Astrocyte (in vitro differentiated cells and primary cell): ENCODE measurements at regions not wholly inside any gene's neighbourhood (a gene's known extent, or its start where the extent isn't known, plus 50 kb on each side); places are given as distances from the start of the nearest gene placed in this dataset.
A peak's percentile ranks its signal among the peaks of the same experiment; 100 is the strongest.

Source experiments
- DNase-seq: peaks from one replicate; pipeline ENCODE4 v3.0.0-alpha.2; 2010; ENCODE audit warnings: low read depth
- FAIRE-seq: peaks from 2 replicates; lab custom pipeline; 2011; peaks lifted over from hg19 to GRCh38; lab: Jason Lieb, UNC
- H2AFZ ChIP-seq: 2 replicates; pipeline ENCODE4 v1.6.0; 2012; ENCODE audit warnings: low read depth, low read length, inconsistent platforms
- H3K27ac ChIP-seq: 2 replicates; pipeline ENCODE4 v1.5.1; 2011; ENCODE audit warnings: low read depth, low read length, inconsistent platforms
- H3K27me3 ChIP-seq: 2 replicates; pipeline ENCODE4 v1.6.0; 2011; ENCODE audit warnings: low read length, inconsistent platforms; ENCODE audit not compliant: insufficient read depth
- H3K36me3 ChIP-seq: 2 replicates; pipeline ENCODE4 v1.5.1; 2011; ENCODE audit warnings: low read length, inconsistent platforms; ENCODE audit not compliant: insufficient read depth
- H3K4me1 ChIP-seq: 2 replicates; pipeline ENCODE4 v1.5.1; 2011; ENCODE audit warnings: low read length, inconsistent platforms; ENCODE audit not compliant: insufficient read depth
- H3K4me2 ChIP-seq: 2 replicates; pipeline ENCODE4 v1.6.0; 2012; ENCODE audit warnings: low read length, inconsistent platforms
- H3K4me3 ChIP-seq: 2 replicates; pipeline ENCODE4 v1.5.1; 2011; ENCODE audit warnings: low read depth, mild to moderate bottlenecking, low read length, inconsistent platforms; ENCODE audit not compliant: insufficient read depth
- H3K79me2 ChIP-seq: 2 replicates; pipeline ENCODE4 v1.6.0; 2012; ENCODE audit warnings: mild to moderate bottlenecking, low read length, inconsistent platforms; ENCODE audit not compliant: insufficient read depth
- H3K9ac ChIP-seq: 2 replicates; pipeline ENCODE4 v1.6.0; 2012; ENCODE audit warnings: mild to moderate bottlenecking, low read length, inconsistent platforms
- H3K9me3 ChIP-seq: 2 replicates; pipeline ENCODE4 v1.5.1; 2012; ENCODE audit warnings: low read depth, mild to moderate bottlenecking, low read length, inconsistent platforms; ENCODE audit not compliant: insufficient read depth
- H4K20me1 ChIP-seq: 2 replicates; pipeline ENCODE4 v1.6.0; 2012; ENCODE audit warnings: low read length, inconsistent platforms; ENCODE audit not compliant: insufficient read depth
- H3K27ac Mint-ChIP-seq: one replicate; pipeline ENCODE4 v1.8.0; 2021; ENCODE audit warnings: mild to moderate bottlenecking, mixed read lengths; ENCODE audit not compliant: unreplicated experiment
- H3K27me3 Mint-ChIP-seq: one replicate; pipeline ENCODE4 v1.8.0; 2021; ENCODE audit warnings: low read depth, mixed read lengths; ENCODE audit not compliant: unreplicated experiment
- H3K36me3 Mint-ChIP-seq: one replicate; pipeline ENCODE4 v1.8.0; 2021; ENCODE audit warnings: low read depth, mixed read lengths; ENCODE audit not compliant: unreplicated experiment
- H3K4me1 Mint-ChIP-seq: one replicate; pipeline ENCODE4 v1.8.0; 2021; ENCODE audit warnings: low read depth, mixed read lengths; ENCODE audit not compliant: unreplicated experiment
- H3K4me3 Mint-ChIP-seq: one replicate; pipeline ENCODE4 v1.8.0; 2021; ENCODE audit warnings: mild to moderate bottlenecking, moderate library complexity, mixed read lengths; ENCODE audit not compliant: unreplicated experiment
- H3K9me3 Mint-ChIP-seq: one replicate; pipeline ENCODE4 v1.8.0; 2021; ENCODE audit warnings: mild to moderate bottlenecking, mixed read lengths; ENCODE audit not compliant: unreplicated experiment
- CTCF ChIP-seq: IDR thresholded peaks from 2 replicates; pipeline ENCODE4 v1.5.1; 2011; ENCODE audit warnings: low read depth, mild to moderate bottlenecking, inconsistent platforms, low read length, moderate library complexity; ENCODE audit not compliant: insufficient read depth
- EZH2 ChIP-seq: IDR thresholded peaks from 2 replicates; pipeline ENCODE4 v1.6.1; 2012; ENCODE audit warnings: mild to moderate bottlenecking, low read length, inconsistent platforms; ENCODE audit not compliant: insufficient read depth

DNA sequence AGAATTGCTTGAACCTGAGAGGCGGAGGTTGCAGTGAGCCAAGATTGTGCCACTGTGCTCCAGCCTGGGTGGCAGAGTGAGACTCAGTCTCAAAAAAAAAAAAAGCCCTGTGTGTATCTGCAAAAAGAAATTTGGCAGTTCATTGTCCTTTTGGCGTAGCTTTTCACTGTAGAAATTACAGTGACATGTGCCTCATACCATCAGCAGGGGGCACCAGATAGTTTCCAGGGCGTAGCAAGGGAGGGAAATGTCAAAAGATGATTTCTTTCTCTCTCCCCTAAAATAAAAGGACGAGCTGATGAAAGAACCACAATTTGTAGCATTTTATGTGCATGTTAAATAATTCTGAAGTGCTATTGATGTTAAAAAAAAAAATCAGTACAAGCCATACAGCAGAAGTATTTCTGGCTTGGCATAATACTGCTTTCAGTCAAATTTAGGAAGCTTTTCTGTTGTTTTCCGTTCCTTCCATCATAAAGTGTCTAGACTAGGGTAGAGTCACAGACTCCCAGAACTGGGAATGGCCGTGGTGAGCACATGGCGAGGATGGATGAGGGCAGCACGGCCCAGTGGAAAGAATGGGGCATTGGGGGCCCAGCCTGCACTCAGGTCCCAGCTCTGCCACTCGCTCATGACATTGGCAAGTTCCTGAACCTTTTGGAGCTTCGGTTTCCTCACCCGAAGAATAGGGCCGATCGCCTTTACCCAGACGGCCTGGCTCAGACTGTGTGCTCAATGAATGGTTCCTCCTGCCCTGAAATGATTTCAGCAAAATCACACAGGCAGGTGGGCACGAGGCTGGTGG lies 59.8 kb upstream of the RPH3AL start:
- H3K36me3 ChIP-seq = no peaks in the 10 kb centered on the region
- H3K9me3 ChIP-seq = no peaks in the 10 kb centered on the region
- H3K27ac ChIP-seq = no peak overlapping the region
- no peak overlapping the region for H3K4me2 ChIP-seq
- FAIRE-seq (peak; percentile 45), DNase-seq (peak; percentile 31)
- peak overlapping the region; percentile 3 for H3K9ac ChIP-seq
- Mint-ChIP-seq H3K36me3 (no peaks in the 10 kb centered on the region), H3K27ac (no peak overlapping the region), H3K4me1 (peaks cover 13% of the 10 kb centered on the region), H3K9me3 (no peaks in the 10 kb centered on the region), H3K27me3 (no peaks in the 10 kb centered on the region), H3K4me3 (no peak overlapping the region)
- no peak overlapping the region for H3K4me3 ChIP-seq
- H2AFZ ChIP-seq = no peak overlapping the region
- no peaks in the 10 kb centered on the region for H4K20me1 ChIP-seq
- TF ChIP-seq CTCF (peak; percentile 88), EZH2 (no peak)
- no peaks in the 10 kb centered on the region for H3K27me3 ChIP-seq
- no peaks in the 10 kb centered on the region for H3K79me2 ChIP-seq
- peaks cover 9% of the 10 kb centered on the region for H3K4me1 ChIP-seq

GRCh38 chr17:411421-412120 lies 59.0 kb upstream of the RPH3AL start:
- Histone ChIP-seq H3K9ac (no peak overlapping the region), H3K4me2 (peak overlapping the region; percentile 99), H3K9me3 (no peaks in the 10 kb centered on the region), H3K4me1 (peaks cover 9% of the 10 kb centered on the region), H3K4me3 (no peak overlapping the region), H2AFZ (no peak overlapping the region), H3K27me3 (no peaks in the 10 kb centered on the region), H3K27ac (no peak overlapping the region), H4K20me1 (no peaks in the 10 kb centered on the region), H3K79me2 (no peaks in the 10 kb centered on the region), H3K36me3 (no peaks in the 10 kb centered on the region)
- no peak for FAIRE-seq
- TF ChIP-seq CTCF (no peak), EZH2 (no peak)
- Mint-ChIP-seq H3K36me3 (no peaks in the 10 kb centered on the region), H3K9me3 (no peaks in the 10 kb centered on the region), H3K27ac (peak overlapping the region; percentile 1), H3K27me3 (no peaks in the 10 kb centered on the region), H3K4me3 (peak overlapping the region; percentile 98), H3K4me1 (peaks cover 13% of the 10 kb centered on the region)
- no peak for DNase-seq
